SK-N-MC (cell line): ENCODE measurements at regions not wholly inside any gene's neighbourhood (a gene's known extent, or its start where the extent isn't known, plus 50 kb on each side); places are given as distances from the start of the nearest gene placed in this dataset.
"Not testable (repeated sequence)": the region's sequence is repeated elsewhere in the genome, so short reads cannot be mapped to it uniquely, and the experiment has no call there.

Experiments used
- DNase-seq: peaks from one replicate; pipeline ENCODE4 v3.0.0-alpha.2; 2011; ENCODE audit warnings: low read depth, low spot score
- H3K27ac ChIP-seq: fragments of 200-600 bp; sonication (generic); 2 replicates; pipeline ENCODE4 v1.5.1; 2016; ENCODE audit warnings: mixed run types
- H3K36me3 ChIP-seq: fragments of 200-600 bp; sonication (generic); 2 replicates; pipeline ENCODE4 v1.6.1; 2017; ENCODE audit warnings: antibody characterized with exemption, low read length, mixed read lengths; ENCODE audit not compliant: insufficient read depth
- H3K4me3 ChIP-seq: fragments of 200-600 bp; sonication (generic); 2 replicates; pipeline ENCODE4 v1.5.1; 2016
- H3K9ac ChIP-seq: fragments of 200-600 bp; sonication (generic); 2 replicates; pipeline ENCODE4 v1.8.0; 2017; ENCODE audit warnings: mixed run types, mixed read lengths; ENCODE audit not compliant: insufficient read length
- H3K9me3 ChIP-seq: fragments of 200-600 bp; sonication (generic); 2 replicates; pipeline ENCODE4 v1.6.1; 2017; ENCODE audit warnings: low read depth, mild to moderate bottlenecking, antibody characterized with exemption, low read length, moderate library complexity, mixed read lengths
- EZH2 ChIP-seq: fragments of 200-600 bp; sonication (generic); IDR thresholded peaks from one replicate; pipeline ENCODE4 v1.6.1; 2017; ENCODE audit warnings: antibody characterized with exemption
- FOXP2 ChIP-seq: optimal IDR thresholded peaks from 2 replicates; pipeline ENCODE3; 2011; ENCODE audit warnings: mild to moderate bottlenecking, moderate library complexity; ENCODE audit not compliant: insufficient read depth; ENCODE audit errors: extremely low read length, control extremely low read depth
- POLR2AphosphoS5 ChIP-seq: IDR thresholded peaks from 2 replicates; pipeline ENCODE4 v1.6.1; 2012; ENCODE audit warnings: mild to moderate bottlenecking, low read depth, low read length, borderline replicate concordance

DNA sequence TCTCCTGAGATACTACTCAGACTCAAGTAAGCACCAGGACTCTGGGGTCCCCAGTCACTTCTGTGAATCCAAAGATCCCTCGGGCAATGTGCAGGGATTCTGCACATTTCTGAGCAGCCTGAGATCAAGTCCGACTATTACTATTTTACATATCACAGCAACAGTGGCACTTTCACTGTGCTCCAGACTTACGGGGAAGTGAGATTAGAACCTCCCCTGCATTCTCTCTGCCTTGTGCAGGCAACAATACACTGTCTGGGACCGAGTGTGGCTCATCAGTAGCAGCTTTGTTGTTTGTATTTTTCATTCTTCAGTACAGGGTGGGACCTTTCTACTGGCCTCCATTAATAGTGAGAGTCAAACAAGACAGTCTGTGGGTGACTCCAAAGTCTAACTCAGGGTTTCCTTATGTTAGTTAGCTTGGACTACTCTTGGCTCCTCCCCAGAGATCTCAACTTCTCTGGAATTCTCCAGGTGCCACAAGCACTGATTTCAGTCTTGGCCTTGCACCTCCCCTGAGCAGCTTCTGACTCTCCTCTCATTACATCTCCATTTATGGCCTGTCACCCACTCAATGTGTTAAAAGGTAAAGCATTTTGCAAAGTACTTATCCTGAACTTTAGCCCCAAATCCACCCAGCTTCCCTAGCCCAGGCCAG lies 76.2 kb upstream of the TOP3B start:
- no peak for DNase-seq
- Histone ChIP-seq H3K27ac (no peak overlapping the region), H3K4me3 (no peak overlapping the region), H3K36me3 (no peaks in the 10 kb centered on the region), H3K9me3 (no peaks in the 10 kb centered on the region), H3K9ac (no peak overlapping the region)
- TF ChIP-seq FOXP2 (no peak), EZH2 (no peak), POLR2AphosphoS5 (no peak)

DNA sequence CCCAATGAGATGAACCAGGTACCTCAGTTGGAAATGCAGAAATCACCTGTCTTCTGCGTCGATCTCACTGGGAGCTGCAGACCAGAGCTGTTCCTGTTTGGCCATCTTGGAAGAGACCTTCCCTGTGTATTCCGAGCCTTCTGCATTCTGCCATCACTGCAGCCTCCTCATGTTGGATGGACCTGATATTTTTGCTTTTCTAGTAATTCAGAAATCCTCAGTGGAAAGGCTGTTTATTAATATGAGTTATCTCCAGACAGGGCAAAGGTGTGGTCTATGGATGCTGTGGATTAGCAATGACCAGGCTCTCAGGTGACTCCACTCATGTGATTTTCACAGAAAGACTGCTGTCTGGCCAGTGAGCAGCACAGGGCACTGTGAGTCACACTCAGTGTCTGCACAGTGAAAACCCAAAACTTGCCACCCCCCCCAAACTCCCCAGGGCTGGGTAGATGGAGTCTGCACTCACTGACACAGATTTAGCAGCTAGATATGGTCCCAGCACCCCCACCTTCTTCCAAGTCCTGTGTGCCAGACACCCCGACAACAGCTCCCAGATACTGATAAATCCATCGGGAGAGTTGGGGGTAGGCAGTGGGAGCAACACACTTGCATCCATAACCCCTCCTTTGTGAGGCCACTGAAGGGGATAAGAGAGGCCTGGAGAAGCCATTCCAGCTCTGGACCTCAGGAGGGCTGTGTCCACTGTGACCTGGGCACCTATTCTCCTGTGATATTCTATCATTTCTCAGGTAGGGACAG lies 75.2 kb upstream of the TOP3B start:
- no peak overlapping the region for H3K9ac ChIP-seq
- H3K9me3 ChIP-seq: no peaks in the 10 kb centered on the region
- H3K36me3 ChIP-seq: no peaks in the 10 kb centered on the region
- no peak overlapping the region for H3K4me3 ChIP-seq
- DNase-seq: no peak
- TF ChIP-seq FOXP2 (no peak), EZH2 (no peak), POLR2AphosphoS5 (no peak)
- no peak overlapping the region for H3K27ac ChIP-seq

DNA sequence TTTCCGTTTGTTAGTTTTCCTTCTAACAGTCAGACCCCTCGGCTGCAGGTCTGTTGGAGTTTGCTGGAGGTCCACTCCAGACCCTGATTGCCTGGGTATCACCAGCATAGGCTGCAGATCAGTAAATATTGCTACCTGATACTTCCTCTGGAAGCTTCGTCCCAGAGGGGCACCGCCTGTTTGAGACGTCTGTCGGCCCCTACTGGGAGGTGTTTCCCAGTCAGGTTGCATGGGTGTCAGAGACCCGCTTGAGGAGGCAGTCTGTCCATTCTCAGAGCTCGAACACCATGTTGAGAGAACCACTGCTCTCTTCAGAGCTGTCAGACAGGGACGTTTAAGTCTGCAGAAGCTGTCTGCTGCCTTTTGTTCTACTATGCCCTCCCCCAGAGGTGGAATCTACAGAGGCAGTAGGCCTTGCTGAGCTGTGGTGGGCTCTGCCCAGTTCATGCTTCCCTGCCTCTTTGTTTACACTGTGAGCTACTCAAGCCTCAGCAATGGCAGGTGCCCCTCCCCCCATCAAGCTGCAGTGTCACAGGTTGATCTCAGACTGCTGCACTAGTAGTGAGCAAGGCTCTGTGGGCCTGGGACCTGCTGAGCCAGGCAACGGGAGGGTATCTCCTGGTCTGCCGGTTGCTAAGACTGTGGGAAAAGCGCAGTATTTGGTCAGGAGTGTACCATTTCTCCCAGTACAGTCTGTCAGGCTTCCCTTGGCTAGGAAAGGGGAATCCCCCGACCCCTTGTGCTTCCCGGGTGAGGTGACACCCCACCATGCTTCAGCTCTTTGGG lies 74.4 kb upstream of the TOP3B start:
- not testable (repeated sequence) for H3K9me3 ChIP-seq, H3K9ac ChIP-seq, H3K4me3 ChIP-seq, H3K27ac ChIP-seq, H3K36me3 ChIP-seq, DNase-seq

DNA sequence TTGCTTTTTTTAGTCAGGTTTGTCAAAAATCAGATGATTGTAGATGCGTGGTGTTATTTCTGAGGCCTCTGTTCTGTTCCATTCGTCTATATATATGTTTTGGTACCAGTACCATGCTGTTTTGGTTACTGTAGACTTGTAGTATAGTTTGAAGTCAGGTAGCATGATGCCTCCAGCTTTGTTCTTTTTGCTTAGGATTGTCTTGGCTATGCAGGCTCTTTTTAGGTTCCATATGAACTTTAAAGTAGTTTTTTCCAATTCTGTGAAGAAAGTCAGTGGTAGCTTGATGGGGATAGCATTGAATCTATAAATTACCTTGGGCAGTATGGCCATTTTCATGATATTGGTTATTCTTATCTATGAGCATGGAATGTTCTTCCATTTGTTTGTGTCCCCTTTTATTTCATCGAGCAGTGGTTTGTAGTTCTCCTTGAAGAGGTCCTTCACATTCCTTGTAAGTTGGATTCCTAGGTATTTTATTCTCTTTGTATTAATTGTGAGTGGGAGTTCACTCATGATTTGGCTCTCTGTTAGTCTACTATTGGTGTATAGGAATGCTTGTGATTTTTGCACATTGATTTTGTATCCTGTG lies 70.1 kb upstream of the TOP3B start:
- H3K9me3 ChIP-seq, H3K4me3 ChIP-seq, H3K27ac ChIP-seq, DNase-seq, H3K9ac ChIP-seq, H3K36me3 ChIP-seq: not testable (repeated sequence)

DNA sequence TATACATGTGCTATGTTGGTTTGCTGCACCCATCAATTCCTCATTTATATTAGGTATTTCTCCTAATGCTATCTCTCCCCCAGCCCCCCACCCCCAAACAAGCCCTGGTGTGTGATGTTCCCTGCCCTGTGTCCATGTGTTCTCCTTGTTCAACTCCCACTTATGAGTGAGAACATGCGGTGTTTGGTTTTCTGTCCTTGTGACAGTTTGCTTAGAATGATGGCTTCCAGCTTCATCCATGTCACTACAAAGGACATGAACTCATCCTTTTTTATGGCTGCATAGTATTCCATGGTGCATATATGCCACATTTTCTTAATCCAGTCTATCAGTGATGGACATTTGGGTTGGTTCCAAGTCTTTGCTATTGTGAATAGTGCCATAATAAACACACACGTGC lies 68.4 kb upstream of the TOP3B start:
- H3K36me3 ChIP-seq, H3K9ac ChIP-seq, H3K27ac ChIP-seq, DNase-seq, H3K9me3 ChIP-seq, H3K4me3 ChIP-seq: not testable (repeated sequence)

DNA sequence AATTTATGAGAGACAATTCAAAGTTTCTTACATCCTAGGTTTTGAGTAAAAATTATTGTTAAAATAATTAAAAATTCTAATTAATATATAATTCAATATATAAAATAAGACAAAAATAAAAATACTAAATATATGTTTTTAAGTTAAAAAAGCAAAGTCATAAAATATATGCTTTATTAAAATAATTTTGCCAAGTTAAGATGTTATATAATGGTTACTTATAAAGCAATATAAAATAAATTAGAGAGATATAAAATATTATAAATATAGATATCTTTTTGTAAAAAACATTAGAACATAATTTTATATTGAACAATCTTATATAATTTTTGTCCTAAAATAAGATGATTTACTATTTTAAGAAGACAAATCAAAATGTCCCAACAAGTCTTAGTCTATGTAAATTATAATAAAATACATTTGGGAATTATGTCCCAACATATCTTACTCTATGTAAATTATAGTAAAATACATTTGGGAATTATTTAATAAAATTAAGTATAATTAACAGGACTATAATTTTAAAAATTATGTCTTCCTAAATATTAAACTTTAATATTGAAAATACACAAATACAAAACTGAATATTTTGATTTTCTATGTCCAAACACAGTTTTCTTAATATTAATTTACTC lies 67.7 kb upstream of the TOP3B start:
- TF ChIP-seq EZH2: no peak
- no peak for TF ChIP-seq POLR2AphosphoS5
- no peak for TF ChIP-seq FOXP2
- Histone ChIP-seq H3K9ac (no peak overlapping the region), H3K9me3 (no peaks in the 10 kb centered on the region), H3K36me3 (no peaks in the 10 kb centered on the region), H3K27ac (no peak overlapping the region), H3K4me3 (no peak overlapping the region)
- no peak for DNase-seq

DNA sequence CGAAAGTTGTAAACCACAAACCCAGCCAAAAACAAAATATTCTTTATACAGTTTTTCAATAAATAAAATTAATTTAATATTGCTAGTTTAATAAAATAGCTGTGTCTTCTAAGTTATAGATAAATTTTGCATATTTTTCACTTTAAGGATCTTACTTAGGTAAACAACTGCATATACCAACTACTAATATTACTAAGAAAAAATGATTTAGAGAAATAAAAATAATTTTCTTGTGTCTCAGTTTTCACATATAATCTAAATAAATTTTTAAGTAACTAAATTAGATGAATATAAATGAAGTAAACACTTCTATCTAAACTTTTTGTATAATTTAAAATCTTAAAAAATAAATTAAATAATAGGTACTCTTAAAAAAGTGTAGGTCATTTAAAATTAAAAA lies 67.1 kb upstream of the TOP3B start:
- Histone ChIP-seq H3K4me3 (no peak overlapping the region), H3K9me3 (no peaks in the 10 kb centered on the region), H3K27ac (no peak overlapping the region), H3K36me3 (no peaks in the 10 kb centered on the region), H3K9ac (no peak overlapping the region)
- no peak for DNase-seq
- no peak for TF ChIP-seq EZH2
- TF ChIP-seq POLR2AphosphoS5: no peak
- no peak for TF ChIP-seq FOXP2

DNA sequence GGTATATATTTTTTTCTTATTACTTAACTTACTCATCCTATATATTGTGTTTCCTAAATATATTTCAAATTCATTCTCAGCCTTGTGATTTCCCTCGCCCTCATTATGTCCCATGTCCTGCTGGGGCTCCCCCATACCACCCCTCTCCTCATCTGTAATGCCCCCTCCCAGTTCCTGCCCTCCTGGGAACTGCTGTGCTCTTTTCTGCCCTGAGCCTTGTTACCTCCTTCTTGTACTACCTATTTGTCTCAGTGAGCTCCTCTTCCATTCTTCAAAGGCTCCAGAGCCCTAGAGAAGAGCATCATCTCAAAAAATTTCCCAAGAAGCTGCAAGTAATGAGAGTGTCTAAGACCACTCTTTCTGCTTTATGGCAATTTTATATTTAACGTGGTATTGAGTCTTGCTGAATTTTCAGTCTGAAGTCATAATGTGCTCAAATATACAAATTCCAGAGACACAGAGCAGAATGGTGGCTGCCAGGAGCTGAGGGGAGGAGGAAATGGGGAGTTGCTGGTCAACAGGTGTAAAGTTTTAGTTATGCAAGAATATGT lies 66.5 kb upstream of the TOP3B start:
- no peaks in the 10 kb centered on the region for H3K36me3 ChIP-seq
- H3K9me3 ChIP-seq: no peaks in the 10 kb centered on the region
- no peak for DNase-seq
- H3K9ac ChIP-seq: no peak overlapping the region
- H3K27ac ChIP-seq: no peak overlapping the region
- H3K4me3 ChIP-seq: no peak overlapping the region
- TF ChIP-seq FOXP2 (no peak), EZH2 (no peak), POLR2AphosphoS5 (no peak)
